ENCODE measurements at regions not wholly inside any gene's neighbourhood (a gene's known extent, or its start where the extent isn't known, plus 50 kb on each side); places are given as distances from the start of the nearest gene placed in this dataset.

GRCh38 chr12:60391051-60391450 lies 795.2 kb downstream of the SLC16A7 start:
- DNase-seq: no peak

- DNase-seq: no peak
These were observed 796.0 kb downstream of the SLC16A7 start for GRCh38 chr12:60391791-60392190.

GRCh38 chr12:60393093-60393492 lies 797.3 kb downstream of the SLC16A7 start:
- DNase-seq: no peak

GRCh38 chr12:60394665-60395064 lies 798.8 kb downstream of the SLC16A7 start:
- no peak for DNase-seq

- no peak for DNase-seq
These were observed 802.7 kb downstream of the SLC16A7 start for GRCh38 chr12:60398547-60398946.

- DNase-seq: no peak
These were observed 803.2 kb downstream of the SLC16A7 start for GRCh38 chr12:60399064-60399463.

GRCh38 chr12:60402996-60403395 lies 807.2 kb downstream of the SLC16A7 start:
- DNase-seq: no peak

- no peak for DNase-seq
These were observed 819.5 kb downstream of the SLC16A7 start for GRCh38 chr12:60415351-60415750.

- no peak for DNase-seq
These were observed 824.2 kb downstream of the SLC16A7 start for GRCh38 chr12:60419986-60420385.

- no peak for DNase-seq
These were observed 825.9 kb downstream of the SLC16A7 start for GRCh38 chr12:60421741-60422140.

GRCh38 chr12:60437297-60437696 lies 841.5 kb downstream of the SLC16A7 start:
- DNase-seq: no peak

- DNase-seq: no peak
These were observed 845.7 kb downstream of the SLC16A7 start for GRCh38 chr12:60441577-60441976.

GRCh38 chr12:60451457-60451856 lies 855.6 kb downstream of the SLC16A7 start:
- DNase-seq: no peak

- no peak for DNase-seq
These were observed 869.2 kb downstream of the SLC16A7 start for GRCh38 chr12:60465060-60465459.

- DNase-seq: no peak
These were observed 872.7 kb downstream of the SLC16A7 start for GRCh38 chr12:60468546-60468945.

GRCh38 chr12:60475825-60476224 lies 880.0 kb downstream of the SLC16A7 start:
- no peak for DNase-seq

- DNase-seq: no peak
These were observed 891.5 kb downstream of the SLC16A7 start for GRCh38 chr12:60487284-60487683.

GRCh38 chr12:60489071-60489470 lies 893.2 kb downstream of the SLC16A7 start:
- DNase-seq: no peak

- DNase-seq: no peak
These were observed 898.4 kb downstream of the SLC16A7 start for GRCh38 chr12:60494244-60494643.

- DNase-seq: no peak
These were observed 902.8 kb downstream of the SLC16A7 start for GRCh38 chr12:60498656-60499055.

GRCh38 chr12:60501124-60501729 lies 905.4 kb downstream of the SLC16A7 start:
- DNase-seq: no peak

GRCh38 chr12:60522684-60523400 lies 927.0 kb downstream of the SLC16A7 start:
- no peak for DNase-seq

- no peak for DNase-seq
These were observed 933.4 kb downstream of the SLC16A7 start for GRCh38 chr12:60529261-60529660.

GRCh38 chr12:60529723-60530122 lies 933.9 kb downstream of the SLC16A7 start:
- no peak for DNase-seq

- no peak for DNase-seq
These were observed 939.5 kb downstream of the SLC16A7 start for GRCh38 chr12:60535363-60535762.

All from CD4-positive, alpha-beta T cell treated with Interleukin-1 beta for 1 hour (primary cell).